Upper lobe of left lung (tissue), 4 donors: ENCODE measurements at regions not wholly inside any gene's neighbourhood (a gene's known extent, or its start where the extent isn't known, plus 50 kb on each side); places are given as distances from the start of the nearest gene placed in this dataset.

Source experiments
- CTCF ChIP-seq, 6 experiments: fragments of 450-650 bp in 4 of 6; fragments of 200-600 bp in 2 of 6; sonication (generic) in 2 of 6; IDR thresholded peaks; one replicate each; pipeline ENCODE4 v1.5.1; 2016 to 2019; ENCODE audit warnings: antibody characterized with exemption in 6 of 6
- EP300 ChIP-seq, 4 donors: sonication (generic); formaldehyde crosslinking; IDR thresholded peaks; one replicate each; pipeline ENCODE4 v1.5.1; 2017; ENCODE audit warnings: antibody characterized with exemption in 4 of 4, control low read depth in 2 of 4
- POLR2A ChIP-seq, 4 donors: fragments of 450-650 bp; IDR thresholded peaks; one replicate each; pipeline ENCODE4 v1.5.1; 2016 to 2017; ENCODE audit warnings: antibody characterized with exemption in 4 of 4, mild to moderate bottlenecking in 2 of 4
- POLR2AphosphoS5 ChIP-seq, 2 donors: sonication (generic); formaldehyde crosslinking; IDR thresholded peaks; one replicate each; pipeline ENCODE4 v1.5.1; 2017; ENCODE audit warnings: antibody characterized with exemption in 2 of 2

- TF ChIP-seq POLR2AphosphoS5 (IDR thresholded peaks at IDR 0.05), result no peak
- TF ChIP-seq CTCF (IDR thresholded peaks at IDR 0.05), result no peak
- no peak for TF ChIP-seq POLR2A (IDR thresholded peaks at IDR 0.05)
- TF ChIP-seq EP300 (IDR thresholded peaks at IDR 0.05), result no peak
Observed at GRCh38 chr12:65765436-65765813, 58.9 kb upstream of the HMGA2 start.
